ENCODE measurements at regions not wholly inside any gene's neighbourhood (a gene's known extent, or its start where the extent isn't known, plus 50 kb on each side); places are given as distances from the start of the nearest gene placed in this dataset.
A peak's percentile ranks its signal among the peaks of the same experiment; 100 is the strongest.
"Not testable (repeated sequence)": the region's sequence is repeated elsewhere in the genome, so short reads cannot be mapped to it uniquely, and the experiment has no call there.

- not testable (repeated sequence) for DNase-seq
These were observed 153.8 kb upstream of the PDCD2 start for GRCh38 chr6:170738263-170738662.

- DNase-seq: not testable (repeated sequence)
These were observed 151.9 kb upstream of the PDCD2 start for GRCh38 chr6:170736339-170736738.

GRCh38 chr6:170717082-170717481 is 132.6 kb upstream of the PDCD2 start:
- peak; percentile 43 for DNase-seq

GRCh38 chr6:170712702-170713101 is 128.3 kb upstream of the PDCD2 start:
- not testable (repeated sequence) for DNase-seq

GRCh38 chr6:170700178-170700577 is 115.7 kb upstream of the PDCD2 start:
- not testable (repeated sequence) for DNase-seq
